ENCODE measurements at regions not wholly inside any gene's neighbourhood (a gene's known extent, or its start where the extent isn't known, plus 50 kb on each side); places are given as distances from the start of the nearest gene placed in this dataset.

DNA sequence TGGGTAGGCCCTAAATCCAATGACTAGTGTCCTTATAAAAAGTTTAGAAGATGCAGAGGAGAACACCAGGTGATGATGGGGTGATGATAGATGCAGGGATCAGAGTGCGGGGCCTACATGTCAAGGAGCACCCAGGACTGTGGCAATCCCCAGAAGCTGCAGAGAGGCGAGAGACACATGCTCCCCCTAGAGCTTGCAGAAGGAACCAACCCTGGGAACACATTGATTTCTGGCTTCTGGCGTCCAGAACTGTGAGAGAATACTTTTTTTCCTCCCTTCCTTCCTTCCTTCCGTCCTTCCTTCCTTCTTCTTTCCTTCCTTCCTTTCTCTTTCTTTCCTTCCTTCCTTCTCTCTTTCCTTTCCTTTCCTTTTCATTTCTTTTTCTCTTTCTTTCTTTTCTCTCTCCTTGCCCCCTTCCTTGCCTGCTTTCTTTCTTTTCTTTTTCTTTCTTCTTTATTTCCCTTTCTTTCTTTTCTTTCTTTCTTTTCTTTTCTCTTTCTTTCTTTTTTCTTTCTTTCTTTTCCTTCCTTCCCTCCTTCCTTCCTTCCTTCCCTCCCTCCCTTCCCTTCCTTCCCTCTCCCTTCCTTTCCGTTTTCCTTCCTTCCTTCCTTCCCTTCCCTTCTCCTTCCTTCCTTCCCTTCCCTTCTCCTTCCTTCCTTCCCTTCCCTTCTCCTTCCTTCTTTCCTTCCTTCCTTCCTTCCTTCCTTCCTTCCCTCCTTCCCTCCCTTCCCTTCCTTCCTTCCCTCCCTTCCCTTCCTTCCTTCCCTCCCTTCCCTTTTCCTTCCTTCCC is 134.3 kb downstream of the HAPSTR1 start:
- TF ChIP-seq, protein P1, sequence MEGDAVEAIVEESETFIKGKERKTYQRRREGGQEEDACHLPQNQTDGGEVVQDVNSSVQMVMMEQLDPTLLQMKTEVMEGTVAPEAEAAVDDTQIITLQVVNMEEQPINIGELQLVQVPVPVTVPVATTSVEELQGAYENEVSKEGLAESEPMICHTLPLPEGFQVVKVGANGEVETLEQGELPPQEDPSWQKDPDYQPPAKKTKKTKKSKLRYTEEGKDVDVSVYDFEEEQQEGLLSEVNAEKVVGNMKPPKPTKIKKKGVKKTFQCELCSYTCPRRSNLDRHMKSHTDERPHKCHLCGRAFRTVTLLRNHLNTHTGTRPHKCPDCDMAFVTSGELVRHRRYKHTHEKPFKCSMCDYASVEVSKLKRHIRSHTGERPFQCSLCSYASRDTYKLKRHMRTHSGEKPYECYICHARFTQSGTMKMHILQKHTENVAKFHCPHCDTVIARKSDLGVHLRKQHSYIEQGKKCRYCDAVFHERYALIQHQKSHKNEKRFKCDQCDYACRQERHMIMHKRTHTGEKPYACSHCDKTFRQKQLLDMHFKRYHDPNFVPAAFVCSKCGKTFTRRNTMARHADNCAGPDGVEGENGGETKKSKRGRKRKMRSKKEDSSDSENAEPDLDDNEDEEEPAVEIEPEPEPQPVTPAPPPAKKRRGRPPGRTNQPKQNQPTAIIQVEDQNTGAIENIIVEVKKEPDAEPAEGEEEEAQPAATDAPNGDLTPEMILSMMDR (IDR thresholded peaks at IDR 0.05; ENCODE audit: low read depth, low read length, poor library complexity, severe bottlenecking), result peak; percentile 53
- TF ChIP-seq EZH2phosphoT487 (IDR thresholded peaks at IDR 0.05; ENCODE audit: borderline replicate concordance, low read length), result no peak

All from DOHH2 (cell line).